ENCODE measurements at regions not wholly inside any gene's neighbourhood (a gene's known extent, or its start where the extent isn't known, plus 50 kb on each side); places are given as distances from the start of the nearest gene placed in this dataset.

GRCh38 chr5:117856713-117857112 is 1131.6 kb downstream of the DTWD2 start:
- no peak for ATAC-seq (ENCODE audit: low read depth)
- no peaks in the 10 kb centered on the region for H3K36me3 Mint-ChIP-seq (ENCODE audit: low read depth)
- H3K9me3 Mint-ChIP-seq, result peaks cover 2% of the 10 kb centered on the region
- no peaks in the 10 kb centered on the region for H3K27me3 Mint-ChIP-seq
- DNase-seq, result no peak
- ChIA-PET POLR2A (no interaction called here), CTCF (no interaction called here)
- H3K4me3 Mint-ChIP-seq, result no peak overlapping the region
- no peaks in the 10 kb centered on the region for H3K4me1 Mint-ChIP-seq
- intact Hi-C loops (cut with micrococcal nuclease), result no loop called here
- no peak overlapping the region for H3K27ac Mint-ChIP-seq
- TF ChIP-seq, protein P1, sequence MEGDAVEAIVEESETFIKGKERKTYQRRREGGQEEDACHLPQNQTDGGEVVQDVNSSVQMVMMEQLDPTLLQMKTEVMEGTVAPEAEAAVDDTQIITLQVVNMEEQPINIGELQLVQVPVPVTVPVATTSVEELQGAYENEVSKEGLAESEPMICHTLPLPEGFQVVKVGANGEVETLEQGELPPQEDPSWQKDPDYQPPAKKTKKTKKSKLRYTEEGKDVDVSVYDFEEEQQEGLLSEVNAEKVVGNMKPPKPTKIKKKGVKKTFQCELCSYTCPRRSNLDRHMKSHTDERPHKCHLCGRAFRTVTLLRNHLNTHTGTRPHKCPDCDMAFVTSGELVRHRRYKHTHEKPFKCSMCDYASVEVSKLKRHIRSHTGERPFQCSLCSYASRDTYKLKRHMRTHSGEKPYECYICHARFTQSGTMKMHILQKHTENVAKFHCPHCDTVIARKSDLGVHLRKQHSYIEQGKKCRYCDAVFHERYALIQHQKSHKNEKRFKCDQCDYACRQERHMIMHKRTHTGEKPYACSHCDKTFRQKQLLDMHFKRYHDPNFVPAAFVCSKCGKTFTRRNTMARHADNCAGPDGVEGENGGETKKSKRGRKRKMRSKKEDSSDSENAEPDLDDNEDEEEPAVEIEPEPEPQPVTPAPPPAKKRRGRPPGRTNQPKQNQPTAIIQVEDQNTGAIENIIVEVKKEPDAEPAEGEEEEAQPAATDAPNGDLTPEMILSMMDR (IDR thresholded peaks at IDR 0.05), result no peak

GRCh38 chr5:117837786-117838185 is 1150.6 kb downstream of the DTWD2 start:
- H3K36me3 Mint-ChIP-seq (ENCODE audit: low read depth), result no peaks in the 10 kb centered on the region
- CTCF ChIA-PET, result no interaction called here
- no peak overlapping the region for H3K27ac Mint-ChIP-seq
- intact Hi-C loops (cut with micrococcal nuclease), result no loop called here
- POLR2A ChIA-PET, result no interaction called here
- H3K4me1 Mint-ChIP-seq, result no peaks in the 10 kb centered on the region
- peaks cover 5% of the 10 kb centered on the region for H3K9me3 Mint-ChIP-seq
- H3K27me3 Mint-ChIP-seq, result no peaks in the 10 kb centered on the region
- DNase-seq (no peak), ATAC-seq (ENCODE audit: low read depth) (no peak)
- TF ChIP-seq, protein P1 (IDR thresholded peaks at IDR 0.05), result no peak
- no peak overlapping the region for H3K4me3 Mint-ChIP-seq

DNA sequence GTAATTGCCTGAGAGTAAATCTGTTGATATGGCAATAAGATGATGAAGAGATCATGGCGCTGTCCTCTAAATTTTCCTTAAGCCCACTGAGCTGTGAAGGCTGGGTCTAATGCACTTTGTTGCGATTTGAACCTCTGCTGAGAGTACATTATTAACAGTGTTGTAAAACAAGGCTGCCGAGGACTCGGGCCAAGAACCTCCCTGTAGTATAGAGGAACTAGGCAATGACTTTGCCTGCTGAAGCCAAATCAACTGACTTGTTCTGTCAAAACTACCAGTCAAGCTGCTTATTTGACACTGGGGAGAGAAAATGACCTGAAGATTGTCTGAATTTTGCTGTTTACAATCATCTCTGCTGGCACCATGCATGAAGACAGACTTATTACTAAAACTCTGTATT is 1154.7 kb downstream of the DTWD2 start:
- POLR2A ChIA-PET, result no interaction called here
- Mint-ChIP-seq H3K27ac (no peak overlapping the region), H3K9me3 (no peaks in the 10 kb centered on the region), H3K27me3 (no peaks in the 10 kb centered on the region), H3K36me3 (ENCODE audit: low read depth) (no peaks in the 10 kb centered on the region), H3K4me1 (no peaks in the 10 kb centered on the region), H3K4me3 (no peak overlapping the region)
- ATAC-seq (ENCODE audit: low read depth) (no peak), DNase-seq (no peak)
- TF ChIP-seq, protein P1 (IDR thresholded peaks at IDR 0.05), result no peak
- CTCF ChIA-PET, result no interaction called here
- intact Hi-C loops (cut with micrococcal nuclease), result no loop called here

GRCh38 chr5:117829646-117830045 is 1158.7 kb downstream of the DTWD2 start:
- Mint-ChIP-seq H3K4me1 (no peaks in the 10 kb centered on the region), H3K27me3 (no peaks in the 10 kb centered on the region), H3K36me3 (ENCODE audit: low read depth) (no peaks in the 10 kb centered on the region), H3K4me3 (no peak overlapping the region), H3K9me3 (peaks cover 10% of the 10 kb centered on the region), H3K27ac (no peak overlapping the region)
- CTCF ChIA-PET, result no interaction called here
- TF ChIP-seq, protein P1 (IDR thresholded peaks at IDR 0.05), result no peak
- intact Hi-C loops (cut with micrococcal nuclease), result no loop called here
- POLR2A ChIA-PET, result no interaction called here
- DNase-seq, result no peak
- ATAC-seq (ENCODE audit: low read depth), result no peak

DNA sequence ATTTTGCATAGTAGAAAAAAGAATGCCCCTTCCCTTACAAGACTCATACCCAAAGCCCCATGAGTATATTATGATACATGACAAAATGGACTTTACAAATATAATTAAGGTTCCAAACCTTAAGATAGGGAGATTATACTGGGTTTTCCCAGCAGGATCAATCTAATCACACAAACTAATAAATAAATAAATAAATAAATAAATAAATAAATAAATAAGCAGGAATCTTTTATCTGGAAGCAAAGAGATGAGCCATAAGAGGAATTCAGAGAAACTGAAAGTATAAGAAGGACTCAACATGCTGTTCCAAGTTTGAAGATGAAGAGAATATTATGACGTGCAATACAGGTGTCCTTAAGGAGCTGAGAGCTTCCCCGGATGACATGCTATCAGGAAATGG is 1174.5 kb downstream of the DTWD2 start:
- TF ChIP-seq, protein P1 (IDR thresholded peaks at IDR 0.05), result no peak
- POLR2A ChIA-PET, result no interaction called here
- Mint-ChIP-seq H3K27ac (no peak overlapping the region), H3K4me1 (no peaks in the 10 kb centered on the region), H3K4me3 (no peak overlapping the region), H3K9me3 (peaks cover 5% of the 10 kb centered on the region), H3K27me3 (no peaks in the 10 kb centered on the region), H3K36me3 (ENCODE audit: low read depth) (no peaks in the 10 kb centered on the region)
- CTCF ChIA-PET, result no interaction called here
- ATAC-seq (ENCODE audit: low read depth) (no peak), DNase-seq (no peak)
- intact Hi-C loops (cut with micrococcal nuclease), result no loop called here

All from activated B cell treated with CpG ODN at 0.5 μM for 24 hours (primary cell).